Mesothelial cell of epicardium (in vitro differentiated cells): ENCODE measurements at regions not wholly inside any gene's neighbourhood (a gene's known extent, or its start where the extent isn't known, plus 50 kb on each side); places are given as distances from the start of the nearest gene placed in this dataset.
"Not testable (repeated sequence)": the region's sequence is repeated elsewhere in the genome, so short reads cannot be mapped to it uniquely, and the experiment has no call there.

Experiments used
- DNase-seq, 2 experiments: peaks; one replicate each; pipeline ENCODE4 v3.0.0; 2021; ENCODE audit warnings: low spot score in 2 of 2; ENCODE audit not compliant: unreplicated experiment in 2 of 2
- H3K27ac Mint-ChIP-seq: 2 replicates; pipeline ENCODE4 v1.8.0; 2021; ENCODE audit warnings: mixed read lengths
- H3K27me3 Mint-ChIP-seq: 2 replicates; pipeline ENCODE4 v1.8.0; 2021; ENCODE audit warnings: low read depth, mixed read lengths
- H3K36me3 Mint-ChIP-seq: 2 replicates; pipeline ENCODE4 v1.8.0; 2021; ENCODE audit warnings: mixed read lengths
- H3K4me1 Mint-ChIP-seq: 2 replicates; pipeline ENCODE4 v1.8.0; 2021; ENCODE audit warnings: mixed read lengths
- H3K4me3 Mint-ChIP-seq: 2 replicates; pipeline ENCODE4 v1.8.0; 2021; ENCODE audit warnings: mild to moderate bottlenecking, moderate library complexity, mixed read lengths
- H3K9me3 Mint-ChIP-seq: 2 replicates; pipeline ENCODE4 v1.8.0; 2021; ENCODE audit warnings: mixed read lengths
- TF ChIP-seq, protein P1 (sequence below): fragments of 200-600 bp; sonication (generic); IDR thresholded peaks from one replicate; pipeline ENCODE4 v1.5.0; 2021; ENCODE audit warnings: antibody characterized with exemption; ENCODE audit not compliant: unreplicated experiment

DNA sequence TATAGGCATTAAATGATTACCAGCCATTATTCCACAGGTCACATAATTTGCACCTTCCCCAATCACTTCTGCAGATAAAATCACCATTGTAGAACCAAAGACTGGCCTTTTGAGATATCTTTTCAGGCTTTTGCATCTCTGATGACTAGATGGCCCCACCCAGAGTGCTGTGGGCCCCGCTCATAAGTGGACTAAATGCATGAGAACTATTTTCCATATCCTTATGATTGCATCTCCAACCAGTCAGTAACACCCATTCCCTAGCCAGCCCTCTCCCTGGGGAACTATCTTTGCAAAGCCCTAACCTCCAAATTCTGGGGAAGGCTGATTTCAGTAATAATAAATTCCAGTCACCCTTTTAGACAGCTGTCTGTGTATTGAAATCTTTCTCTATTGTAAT lies 53.5 kb upstream of the CDH9 start:
- H3K9me3 Mint-ChIP-seq: no peaks in the 10 kb centered on the region
- TF ChIP-seq, protein P1, sequence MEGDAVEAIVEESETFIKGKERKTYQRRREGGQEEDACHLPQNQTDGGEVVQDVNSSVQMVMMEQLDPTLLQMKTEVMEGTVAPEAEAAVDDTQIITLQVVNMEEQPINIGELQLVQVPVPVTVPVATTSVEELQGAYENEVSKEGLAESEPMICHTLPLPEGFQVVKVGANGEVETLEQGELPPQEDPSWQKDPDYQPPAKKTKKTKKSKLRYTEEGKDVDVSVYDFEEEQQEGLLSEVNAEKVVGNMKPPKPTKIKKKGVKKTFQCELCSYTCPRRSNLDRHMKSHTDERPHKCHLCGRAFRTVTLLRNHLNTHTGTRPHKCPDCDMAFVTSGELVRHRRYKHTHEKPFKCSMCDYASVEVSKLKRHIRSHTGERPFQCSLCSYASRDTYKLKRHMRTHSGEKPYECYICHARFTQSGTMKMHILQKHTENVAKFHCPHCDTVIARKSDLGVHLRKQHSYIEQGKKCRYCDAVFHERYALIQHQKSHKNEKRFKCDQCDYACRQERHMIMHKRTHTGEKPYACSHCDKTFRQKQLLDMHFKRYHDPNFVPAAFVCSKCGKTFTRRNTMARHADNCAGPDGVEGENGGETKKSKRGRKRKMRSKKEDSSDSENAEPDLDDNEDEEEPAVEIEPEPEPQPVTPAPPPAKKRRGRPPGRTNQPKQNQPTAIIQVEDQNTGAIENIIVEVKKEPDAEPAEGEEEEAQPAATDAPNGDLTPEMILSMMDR: no peak
- no peak for DNase-seq
- H3K4me1 Mint-ChIP-seq: peaks cover 4% of the 10 kb centered on the region
- no peaks in the 10 kb centered on the region for H3K27me3 Mint-ChIP-seq
- no peak overlapping the region for H3K4me3 Mint-ChIP-seq
- H3K36me3 Mint-ChIP-seq: no peaks in the 10 kb centered on the region
- no peak overlapping the region for H3K27ac Mint-ChIP-seq

- H3K27me3 Mint-ChIP-seq, H3K9me3 Mint-ChIP-seq, H3K4me3 Mint-ChIP-seq, DNase-seq, H3K36me3 Mint-ChIP-seq, H3K4me1 Mint-ChIP-seq, H3K27ac Mint-ChIP-seq: not testable (repeated sequence)
Observed at GRCh38 chr5:27088822-27089221, 50.4 kb upstream of the CDH9 start.
